Erythroblast (primary cell): ENCODE measurements at regions not wholly inside any gene's neighbourhood (a gene's known extent, or its start where the extent isn't known, plus 50 kb on each side); places are given as distances from the start of the nearest gene placed in this dataset.
"Not testable (repeated sequence)": the region's sequence is repeated elsewhere in the genome, so short reads cannot be mapped to it uniquely, and the experiment has no call there.

Source experiments
- DNase-seq, 2 experiments: peaks; one replicate each; lab custom pipeline; 2025; lab: John Stamatoyannopoulos, UW
- GATA1 ChIP-seq: IDR thresholded peaks from 2 replicates; pipeline ENCODE4 v1.6.1; 2011; ENCODE audit warnings: low read depth, mild to moderate bottlenecking, control low read depth, low read length, moderate library complexity
- POLR2A ChIP-seq: IDR thresholded peaks from 2 replicates; pipeline ENCODE4 v1.6.1; 2011; ENCODE audit warnings: mild to moderate bottlenecking, low read length

DNA sequence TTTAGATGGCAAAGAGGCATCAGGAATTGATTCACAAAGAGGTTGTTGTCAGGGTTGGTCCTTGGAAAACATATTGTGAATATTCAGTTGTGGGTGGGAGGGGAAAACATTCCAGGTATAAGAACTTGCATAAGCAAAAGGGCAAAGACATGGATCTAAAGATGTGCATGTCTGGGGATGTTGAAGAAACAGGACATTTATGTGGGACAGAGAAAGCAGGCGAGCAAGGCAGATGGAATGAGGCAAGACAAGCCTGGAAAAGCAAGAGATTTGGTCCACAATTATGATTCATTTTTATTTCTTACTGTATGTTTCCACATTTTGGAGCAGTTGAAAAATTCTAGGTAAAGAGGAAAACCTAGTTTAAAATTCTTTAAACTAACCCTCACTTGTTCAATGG, 134.9 kb upstream of the CXXC4 start:
- DNase-seq: no peak
- TF ChIP-seq GATA1: no peak
- TF ChIP-seq POLR2A: no peak

DNA sequence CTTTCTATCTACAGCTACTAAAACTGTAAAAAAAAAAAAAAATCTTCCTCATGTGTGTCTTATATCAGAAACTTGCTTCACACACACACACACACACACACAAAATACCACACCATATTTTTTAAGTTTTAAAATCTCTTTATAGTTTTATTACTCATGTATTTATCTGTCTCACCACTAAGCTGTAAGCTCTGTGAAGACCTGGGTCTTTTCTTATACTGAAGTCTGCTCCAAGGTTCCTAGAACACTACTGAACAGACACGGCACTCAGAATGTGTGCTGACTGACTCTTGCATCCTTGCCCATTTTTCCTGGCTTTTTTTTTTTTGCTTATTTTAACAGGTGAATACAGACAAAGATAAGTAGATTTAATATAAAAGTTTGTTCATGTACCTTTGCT, 135.6 kb upstream of the CXXC4 start:
- DNase-seq: no peak
- TF ChIP-seq POLR2A (no peak), GATA1 (no peak)

DNA sequence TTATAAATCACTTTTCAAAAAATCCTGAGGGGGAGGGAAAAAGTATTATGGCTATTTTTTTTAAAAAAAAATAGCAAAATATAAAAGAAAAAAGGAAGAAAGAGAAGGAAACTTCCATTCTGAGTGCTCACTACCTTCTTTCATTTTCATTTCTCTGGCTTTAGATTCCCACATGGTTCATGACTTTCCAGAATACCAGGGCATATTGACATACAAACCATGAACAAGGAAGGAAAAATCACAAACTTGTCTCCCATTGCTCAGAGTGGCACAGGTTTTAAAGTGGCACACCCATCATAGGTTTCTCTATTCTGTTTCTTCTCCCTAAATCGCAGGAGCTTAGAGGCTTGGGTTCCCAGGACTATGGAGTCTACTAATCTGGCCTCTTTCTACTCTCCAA, 136.3 kb upstream of the CXXC4 start:
- no peak for DNase-seq
- TF ChIP-seq GATA1: no peak

DNA sequence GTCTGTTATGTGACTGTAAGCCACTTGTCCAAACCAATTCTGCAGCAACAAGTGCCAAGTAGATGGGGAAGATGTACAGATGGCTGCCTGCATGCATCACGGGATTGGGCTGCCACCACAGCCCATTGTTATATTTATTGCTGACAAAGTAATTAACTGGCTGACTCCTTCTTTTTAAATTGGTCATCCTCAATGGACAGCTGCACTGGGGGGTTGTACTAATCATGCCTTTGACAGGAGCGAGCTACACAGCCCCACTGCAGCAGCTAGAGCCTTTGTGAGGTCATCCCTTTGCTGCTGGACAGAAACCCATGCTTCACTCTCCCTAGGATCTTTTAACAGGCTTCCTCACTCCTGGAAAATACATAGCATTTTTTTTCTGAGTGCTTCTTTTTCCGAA, 146.7 kb upstream of the CXXC4 start:
- DNase-seq: no peak
- no peak for TF ChIP-seq GATA1

DNA sequence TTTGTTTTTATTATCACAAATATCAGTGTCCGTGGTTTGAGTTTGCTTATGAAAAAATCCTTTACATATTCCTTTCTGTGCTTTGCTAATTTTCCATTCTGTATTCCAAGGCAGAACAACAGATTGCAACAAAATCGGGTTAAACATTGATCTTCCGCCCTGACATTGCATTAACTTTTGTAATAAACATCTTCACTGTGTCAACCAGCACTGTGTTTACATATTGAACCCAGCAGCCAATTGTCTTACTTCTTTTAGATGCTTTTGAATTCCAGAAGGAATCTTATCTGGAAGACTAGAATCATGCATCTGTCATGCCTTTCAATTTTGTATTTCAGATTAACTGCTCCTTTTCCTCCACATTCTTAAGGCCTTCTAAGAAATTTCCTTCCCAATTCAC, 147.8 kb upstream of the CXXC4 start:
- DNase-seq: no peak
- TF ChIP-seq POLR2A (no peak), GATA1 (no peak)

DNA sequence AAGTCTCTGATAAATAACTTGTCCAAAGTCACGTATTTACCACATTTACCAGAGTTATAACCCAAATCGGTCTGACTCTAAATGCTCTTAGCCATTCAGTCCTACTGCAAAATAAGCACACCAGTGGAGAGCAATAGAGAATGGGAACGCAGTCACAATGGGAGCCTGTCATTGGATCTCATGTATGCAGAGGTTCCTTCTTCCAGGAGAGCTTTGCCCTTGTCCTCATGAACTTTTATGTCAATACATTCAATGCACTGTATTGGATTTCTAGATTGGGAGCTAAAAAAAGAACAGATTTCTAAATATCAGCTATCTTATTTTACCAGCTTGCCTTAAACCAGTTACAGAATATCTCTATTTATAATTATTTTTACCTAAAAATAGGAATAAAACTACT, 149.1 kb upstream of the CXXC4 start:
- DNase-seq: no peak
- TF ChIP-seq GATA1 (no peak), POLR2A (no peak)

DNA sequence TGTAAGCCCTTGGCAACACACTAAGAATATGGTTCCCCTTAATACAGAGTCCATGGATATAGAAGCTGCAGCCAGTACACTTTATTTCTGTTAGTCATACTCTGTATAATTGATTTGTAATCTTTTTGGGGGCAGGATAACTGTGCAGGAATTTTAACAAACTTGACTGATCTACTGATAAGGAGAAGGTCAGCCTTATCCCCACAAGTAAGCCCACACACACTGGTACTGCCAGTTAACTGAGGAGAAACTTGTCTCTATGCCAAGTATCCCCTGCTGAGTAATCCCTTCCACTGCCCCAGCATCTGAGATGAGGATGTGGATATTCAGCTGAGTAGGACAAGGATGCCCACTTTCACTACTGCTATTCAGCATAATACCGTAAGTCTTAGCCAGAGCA, 154.9 kb upstream of the CXXC4 start:
- no peak for TF ChIP-seq POLR2A
- no peak for TF ChIP-seq GATA1
- no peak for DNase-seq

DNA sequence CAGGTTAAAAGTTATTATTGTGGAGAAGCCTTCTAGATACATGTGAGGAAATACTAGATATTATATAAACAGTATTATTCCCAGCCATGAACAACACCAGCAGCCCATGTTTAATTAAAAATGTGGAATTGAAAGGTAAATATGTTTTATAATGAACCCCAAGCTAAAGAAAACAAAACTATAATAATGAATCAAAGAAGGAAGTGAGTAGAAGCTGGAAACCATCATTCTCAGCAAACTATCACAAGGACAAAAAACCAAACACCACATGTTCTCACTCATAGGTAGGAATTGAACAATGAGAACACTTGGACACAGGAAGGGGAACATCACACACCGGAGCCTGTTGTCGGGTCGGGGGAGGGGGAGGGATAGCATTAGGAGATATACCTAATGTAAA, 167.6 kb upstream of the CXXC4 start:
- not testable (repeated sequence) for DNase-seq

DNA sequence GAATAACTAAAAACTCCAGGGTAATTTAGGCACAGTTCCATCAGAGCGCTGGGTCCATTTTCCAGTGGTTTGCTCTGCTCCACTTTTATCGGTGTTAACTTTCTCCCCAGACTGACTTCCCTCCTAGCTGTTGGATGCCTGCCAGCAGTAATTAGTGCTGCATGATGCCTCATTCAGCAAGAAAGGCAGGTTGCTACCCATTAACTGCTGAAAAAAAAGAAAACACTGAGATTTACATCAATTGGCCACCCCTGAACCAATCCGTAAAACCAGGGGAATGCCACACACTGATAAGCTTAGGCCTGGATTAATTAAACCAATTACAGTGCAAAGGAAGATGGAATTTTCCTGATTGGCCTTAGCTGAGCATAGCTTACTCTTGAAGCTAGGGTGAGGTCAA, 182.4 kb upstream of the CXXC4 start:
- no peak for TF ChIP-seq GATA1
- no peak for TF ChIP-seq POLR2A
- DNase-seq: no peak

DNA sequence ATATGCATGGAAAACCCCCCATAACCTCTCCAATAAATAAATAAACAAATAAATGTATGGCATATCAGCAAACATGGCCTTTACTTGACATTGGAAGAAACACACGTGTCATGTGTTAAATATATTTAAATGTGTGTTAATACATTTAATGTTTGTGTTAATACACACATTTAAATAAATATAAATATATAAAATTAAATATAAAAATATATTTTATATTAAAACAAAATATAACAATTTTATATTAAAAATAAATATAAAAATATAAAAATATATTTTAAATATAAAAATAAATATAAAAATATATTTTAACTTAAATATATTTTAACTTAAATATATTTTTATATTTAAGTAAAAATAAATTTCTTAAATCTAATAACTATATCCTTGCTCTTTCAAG, 187.6 kb upstream of the CXXC4 start:
- DNase-seq: no peak
- TF ChIP-seq GATA1 (no peak), POLR2A (no peak)

DNA sequence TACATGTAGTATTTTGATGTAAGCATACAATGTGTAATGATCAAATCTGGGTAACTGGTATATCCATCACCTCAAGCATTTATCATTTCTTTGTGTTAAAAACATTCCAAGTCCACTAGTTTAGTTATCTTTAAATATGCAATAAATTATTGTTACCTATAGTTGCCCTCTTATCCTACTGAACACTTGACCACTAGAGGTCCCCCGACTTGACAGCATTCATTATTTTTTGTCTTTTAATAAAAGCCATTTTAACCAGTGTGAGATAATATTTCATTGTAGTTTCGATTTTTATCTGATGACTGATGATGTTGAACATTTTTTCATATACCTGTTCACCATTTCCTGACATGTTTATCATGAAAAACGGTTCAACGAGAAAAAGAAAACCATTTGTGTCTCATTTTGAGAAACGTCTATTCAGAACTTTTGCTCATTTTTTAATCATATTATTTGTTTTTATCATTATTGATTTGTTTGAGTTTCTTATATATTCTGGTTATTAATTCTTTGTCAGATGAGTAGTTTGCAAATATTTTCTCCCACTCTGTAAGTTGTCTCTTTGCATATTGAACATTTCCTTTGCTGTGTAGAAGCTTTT, 199.0 kb upstream of the CXXC4 start:
- TF ChIP-seq GATA1 (no peak), POLR2A (no peak)
- DNase-seq: no peak

DNA sequence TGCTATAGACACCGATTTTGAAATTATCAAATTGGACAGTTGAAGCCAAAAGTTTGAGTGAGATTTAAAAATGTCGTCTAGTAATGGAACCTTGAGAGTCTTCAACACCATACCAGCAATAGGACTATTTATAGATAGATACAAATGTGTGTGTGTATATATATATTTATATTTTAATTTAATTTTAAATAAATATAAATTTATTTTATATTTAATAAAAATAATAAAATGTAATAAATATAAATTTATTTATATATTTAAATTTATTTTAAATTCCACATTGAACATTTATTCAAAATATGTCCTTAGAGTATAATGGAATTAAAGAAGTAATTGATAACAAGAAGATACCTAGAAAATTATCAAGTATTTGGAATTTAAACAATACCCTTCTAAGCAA, 221.9 kb upstream of the CXXC4 start:
- no peak for TF ChIP-seq POLR2A
- no peak for TF ChIP-seq GATA1

DNA sequence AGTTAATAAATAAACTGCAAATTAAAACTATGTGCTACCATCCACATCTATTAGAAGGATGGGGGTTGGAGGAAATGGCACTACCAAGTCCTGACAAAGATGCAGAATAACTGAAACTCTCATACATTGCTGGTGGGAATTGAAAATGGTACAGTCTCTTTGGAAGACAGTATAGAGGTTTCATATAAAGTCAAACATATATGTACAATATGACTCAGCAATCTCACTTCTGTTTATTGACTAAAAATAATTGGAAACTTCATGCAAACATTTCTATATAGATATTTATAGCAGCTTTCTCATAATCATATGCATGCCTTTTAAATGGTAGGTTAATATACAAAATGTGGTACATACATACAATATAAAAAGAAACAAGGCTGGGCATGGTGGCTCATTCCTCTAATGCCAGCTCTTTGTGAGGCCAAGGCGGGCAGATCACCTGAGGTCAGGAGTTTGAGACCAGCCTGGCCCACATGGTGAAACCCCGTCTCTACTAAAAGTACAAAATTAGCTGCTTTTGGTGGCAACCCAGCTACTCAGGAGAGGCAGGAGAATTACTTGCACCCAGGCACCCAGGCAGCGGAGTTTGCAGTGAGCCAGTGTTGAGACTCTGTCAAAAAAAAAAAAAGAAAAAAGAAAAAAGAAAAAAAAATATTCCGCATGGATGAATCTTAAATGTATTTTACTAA, 225.0 kb upstream of the CXXC4 start:
- DNase-seq: no peak
- no peak for TF ChIP-seq GATA1
- TF ChIP-seq POLR2A: no peak

More for the DNA sequence above, 221.9 kb upstream of the CXXC4 start:
- no peak for DNase-seq

DNA sequence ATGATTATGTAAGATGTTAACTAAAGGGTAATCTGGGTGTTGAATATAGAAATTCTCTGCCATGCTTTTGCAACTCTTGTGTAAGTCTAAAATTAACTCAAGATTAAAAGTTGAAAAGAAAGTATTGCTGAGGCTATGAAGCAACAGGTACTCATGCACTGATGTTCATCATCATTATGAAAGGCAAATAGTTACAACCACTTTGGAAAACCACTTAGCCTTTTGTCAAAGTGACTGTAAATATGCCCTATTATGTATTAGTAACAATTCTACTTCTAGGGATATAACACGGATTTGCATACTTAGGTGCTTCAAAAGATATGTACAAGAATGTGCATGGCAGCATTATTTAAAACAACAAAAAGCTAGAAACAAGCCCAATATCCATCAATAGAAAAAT, 227.8 kb upstream of the CXXC4 start:
- TF ChIP-seq GATA1: no peak
- TF ChIP-seq POLR2A: no peak
- no peak for DNase-seq

DNA sequence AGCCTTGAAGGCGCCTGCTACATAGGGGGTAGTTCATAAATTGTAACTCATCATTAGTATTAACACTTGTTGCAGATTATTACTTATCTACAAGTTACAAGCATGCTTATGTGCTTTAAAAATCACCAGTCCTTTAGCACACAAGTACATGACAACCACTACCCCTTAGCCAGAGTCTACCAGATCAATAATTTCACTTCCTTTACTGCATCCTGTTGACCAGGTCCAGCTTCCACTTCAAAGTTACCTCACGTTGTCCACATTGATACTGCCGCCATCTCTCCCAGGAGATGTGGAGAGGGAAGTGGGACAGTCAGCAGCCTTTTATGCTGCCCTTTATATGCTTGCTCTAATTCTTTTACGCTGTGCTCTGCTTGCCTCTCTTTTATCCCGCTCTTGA, 231.3 kb upstream of the CXXC4 start:
- TF ChIP-seq GATA1: no peak
- TF ChIP-seq POLR2A: no peak
- DNase-seq: no peak

DNA sequence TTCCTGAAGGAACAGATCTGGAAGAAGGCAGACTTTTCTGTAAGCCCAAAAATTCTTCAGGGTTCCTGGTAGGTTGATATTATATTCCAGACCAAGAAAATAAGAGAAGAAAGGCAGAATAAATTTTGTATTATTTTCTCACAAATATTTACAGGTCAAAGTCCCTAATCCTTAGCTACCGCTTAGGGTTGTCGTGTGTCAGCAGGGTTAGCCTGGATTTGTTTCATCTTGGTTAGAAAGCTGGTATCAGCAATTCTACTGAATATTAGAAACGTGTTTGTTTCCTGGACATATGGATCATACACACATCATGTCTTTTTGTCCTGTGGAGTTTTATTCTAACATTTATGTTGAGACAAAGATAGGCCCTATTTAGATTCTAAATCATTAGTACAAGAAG, 232.9 kb upstream of the CXXC4 start:
- no peak for TF ChIP-seq POLR2A
- no peak for TF ChIP-seq GATA1
- no peak for DNase-seq
